ENCODE measurements at regions not wholly inside any gene's neighbourhood (a gene's known extent, or its start where the extent isn't known, plus 50 kb on each side); places are given as distances from the start of the nearest gene placed in this dataset.

DNA sequence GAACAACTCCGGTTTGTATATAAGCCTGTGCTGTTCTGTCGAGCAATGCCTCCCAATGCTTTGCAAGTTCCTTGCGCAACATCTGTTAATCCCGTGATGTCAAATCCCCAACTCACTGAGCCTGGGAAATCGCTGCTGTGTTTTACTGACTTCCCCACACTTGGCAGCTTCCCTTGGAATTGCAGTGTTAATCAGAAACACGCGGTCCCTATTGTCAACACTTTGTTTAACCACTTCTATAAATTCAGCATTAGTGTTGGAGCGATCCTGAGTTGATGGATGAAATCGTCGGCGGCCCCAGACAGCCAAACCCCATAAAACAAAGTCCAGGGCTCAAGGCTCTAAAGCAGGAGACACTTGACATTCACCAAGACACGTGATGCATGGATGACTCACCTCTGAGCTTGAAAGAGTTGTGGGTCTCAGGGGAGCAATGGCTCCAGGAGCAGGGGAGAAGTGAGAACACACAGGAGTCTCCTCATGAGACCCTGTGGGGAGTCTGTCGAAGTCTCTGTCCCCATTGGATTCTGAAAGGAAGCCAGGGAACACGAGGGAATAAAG is 555.3 kb downstream of the MIAT start:
- H3K4me2 ChIP-seq (replicated peaks; ENCODE audit: low read depth, low read length, poor library complexity, severe bottlenecking) = no peak overlapping the region
- intact Hi-C loops (cut with micrococcal nuclease) = no loop called here
- no peaks in the 10 kb centered on the region for H3K9me3 ChIP-seq (ENCODE audit: control extremely low read depth in 1 of 3, control insufficient read depth in 2 of 3, insufficient read depth in 1 of 3, low read length in 2 of 3)
- POLR2A ChIA-PET = no interaction called here
- TF ChIP-seq, protein P1, sequence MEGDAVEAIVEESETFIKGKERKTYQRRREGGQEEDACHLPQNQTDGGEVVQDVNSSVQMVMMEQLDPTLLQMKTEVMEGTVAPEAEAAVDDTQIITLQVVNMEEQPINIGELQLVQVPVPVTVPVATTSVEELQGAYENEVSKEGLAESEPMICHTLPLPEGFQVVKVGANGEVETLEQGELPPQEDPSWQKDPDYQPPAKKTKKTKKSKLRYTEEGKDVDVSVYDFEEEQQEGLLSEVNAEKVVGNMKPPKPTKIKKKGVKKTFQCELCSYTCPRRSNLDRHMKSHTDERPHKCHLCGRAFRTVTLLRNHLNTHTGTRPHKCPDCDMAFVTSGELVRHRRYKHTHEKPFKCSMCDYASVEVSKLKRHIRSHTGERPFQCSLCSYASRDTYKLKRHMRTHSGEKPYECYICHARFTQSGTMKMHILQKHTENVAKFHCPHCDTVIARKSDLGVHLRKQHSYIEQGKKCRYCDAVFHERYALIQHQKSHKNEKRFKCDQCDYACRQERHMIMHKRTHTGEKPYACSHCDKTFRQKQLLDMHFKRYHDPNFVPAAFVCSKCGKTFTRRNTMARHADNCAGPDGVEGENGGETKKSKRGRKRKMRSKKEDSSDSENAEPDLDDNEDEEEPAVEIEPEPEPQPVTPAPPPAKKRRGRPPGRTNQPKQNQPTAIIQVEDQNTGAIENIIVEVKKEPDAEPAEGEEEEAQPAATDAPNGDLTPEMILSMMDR (IDR thresholded peaks at IDR 0.05) = no peak
- TF ChIP-seq EZH2 (IDR thresholded peaks at IDR 0.05; ENCODE audit: borderline replicate concordance, insufficient read depth, low read depth, low read length, poor library complexity, severe bottlenecking) = no peak
- no peaks in the 10 kb centered on the region for H3K4me1 ChIP-seq (ENCODE audit: control insufficient read depth in 2 of 2, insufficient read depth in 2 of 2, low read length in 2 of 2)
- WGBS (ENCODE audit: insufficient coverage) = 27% methylated on average over 8 of the region's 14 CpGs
- no peak overlapping the region for H3K4me3 Mint-ChIP-seq
- H3K4me1 Mint-ChIP-seq = no peaks in the 10 kb centered on the region
- H2AFZ ChIP-seq (ENCODE audit: insufficient read depth, low read depth, low read length, poor library complexity, severe bottlenecking) = no peak overlapping the region
- H3K36me3 ChIP-seq (replicated peaks in 1 of 2; ENCODE audit: control extremely low read depth in 1 of 2, control insufficient read depth in 1 of 2, extremely low read depth in 1 of 2, insufficient read depth in 2 of 2, low read length in 1 of 2) = no peaks in the 10 kb centered on the region
- peaks cover 39% of the 10 kb centered on the region for H3K27me3 Mint-ChIP-seq
- H3K79me2 ChIP-seq (ENCODE audit: control insufficient read depth, insufficient read depth, low read length) = no peaks in the 10 kb centered on the region
- H4K20me1 ChIP-seq (ENCODE audit: control insufficient read depth, insufficient read depth, low read length, poor library complexity, severe bottlenecking) = no peaks in the 10 kb centered on the region
- no peak for DNase-seq
- H3K27ac ChIP-seq (ENCODE audit: low read length in 2 of 2) = no peak overlapping the region
- peaks cover 0 to 2% (median 0%) of the 10 kb centered on the region in 4 experiments for H3K27me3 ChIP-seq (replicated peaks in 1 of 4; ENCODE audit: control extremely low read depth in 1 of 4, control insufficient read depth in 3 of 4, insufficient read depth in 4 of 4, low read length in 3 of 4)
- no peak overlapping the region for H3K9ac ChIP-seq (ENCODE audit: low read length)
- no peaks in the 10 kb centered on the region for H3K9me3 Mint-ChIP-seq (ENCODE audit: insufficient read depth)
- H3K4me3 ChIP-seq (ENCODE audit: control extremely low read depth in 1 of 5, extremely low read depth in 1 of 5, insufficient read depth in 1 of 5, low read depth in 2 of 5, low read length in 4 of 5) = no peak overlapping the region
- CTCF ChIA-PET = no interaction called here
- no peak for ATAC-seq (ENCODE audit: low read depth)
- H3K27ac Mint-ChIP-seq = no peak overlapping the region

DNA sequence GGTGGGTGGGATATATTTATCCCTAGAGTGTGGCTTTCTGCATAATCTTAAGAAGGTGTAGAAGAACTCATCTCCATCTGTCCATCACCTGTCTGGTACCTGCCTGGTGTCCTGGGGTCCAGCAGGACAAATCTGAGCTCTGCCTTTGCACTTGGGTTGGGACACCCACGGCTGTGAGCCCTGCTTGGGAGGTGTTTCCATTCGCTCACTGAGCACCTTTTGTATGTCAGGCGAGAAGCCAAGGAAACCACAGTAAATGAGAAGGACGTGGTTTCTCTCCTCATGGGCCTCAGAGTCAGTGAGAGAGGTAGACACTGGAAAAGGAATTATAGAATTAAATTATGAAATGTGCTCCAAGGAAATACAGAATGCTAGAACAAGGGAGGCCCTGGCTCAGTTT is 555.9 kb downstream of the MIAT start:
- H3K27ac ChIP-seq (ENCODE audit: low read length in 2 of 2) = no peak overlapping the region
- H3K9me3 ChIP-seq (ENCODE audit: control extremely low read depth in 1 of 3, control insufficient read depth in 2 of 3, insufficient read depth in 1 of 3, low read length in 2 of 3) = no peaks in the 10 kb centered on the region
- no peak overlapping the region for H3K4me2 ChIP-seq (replicated peaks; ENCODE audit: low read depth, low read length, poor library complexity, severe bottlenecking)
- H3K4me3 Mint-ChIP-seq = no peak overlapping the region
- no peaks in the 10 kb centered on the region for H3K4me1 Mint-ChIP-seq
- ATAC-seq (ENCODE audit: low read depth) (no peak), DNase-seq (no peak)
- intact Hi-C loops (cut with micrococcal nuclease) = no loop called here
- H3K4me1 ChIP-seq (ENCODE audit: control insufficient read depth in 2 of 2, insufficient read depth in 2 of 2, low read length in 2 of 2) = no peaks in the 10 kb centered on the region
- H3K79me2 ChIP-seq (ENCODE audit: control insufficient read depth, insufficient read depth, low read length) = no peaks in the 10 kb centered on the region
- no peaks in the 10 kb centered on the region for H3K9me3 Mint-ChIP-seq (ENCODE audit: insufficient read depth)
- H3K36me3 ChIP-seq (replicated peaks in 1 of 2; ENCODE audit: control extremely low read depth in 1 of 2, control insufficient read depth in 1 of 2, extremely low read depth in 1 of 2, insufficient read depth in 2 of 2, low read length in 1 of 2) = no peaks in the 10 kb centered on the region
- POLR2A ChIA-PET = no interaction called here
- no peak overlapping the region for H3K27ac Mint-ChIP-seq
- H3K4me3 ChIP-seq (ENCODE audit: control extremely low read depth in 1 of 5, extremely low read depth in 1 of 5, insufficient read depth in 1 of 5, low read depth in 2 of 5, low read length in 4 of 5) = no peak overlapping the region
- no peak overlapping the region for H3K9ac ChIP-seq (ENCODE audit: low read length)
- WGBS (ENCODE audit: insufficient coverage) = 44% methylated on average over 4 of the region's 4 CpGs
- TF ChIP-seq EZH2 (IDR thresholded peaks at IDR 0.05; ENCODE audit: borderline replicate concordance, insufficient read depth, low read depth, low read length, poor library complexity, severe bottlenecking) = no peak
- TF ChIP-seq, protein P1 (IDR thresholded peaks at IDR 0.05) = no peak
- CTCF ChIA-PET = no interaction called here
- H2AFZ ChIP-seq (ENCODE audit: insufficient read depth, low read depth, low read length, poor library complexity, severe bottlenecking) = no peak overlapping the region
- H3K27me3 ChIP-seq (replicated peaks in 1 of 4; ENCODE audit: control extremely low read depth in 1 of 4, control insufficient read depth in 3 of 4, insufficient read depth in 4 of 4, low read length in 3 of 4) = peaks cover 0 to 2% (median 0%) of the 10 kb centered on the region in 4 experiments
- no peaks in the 10 kb centered on the region for H4K20me1 ChIP-seq (ENCODE audit: control insufficient read depth, insufficient read depth, low read length, poor library complexity, severe bottlenecking)
- peaks cover 40% of the 10 kb centered on the region for H3K27me3 Mint-ChIP-seq
